ENCODE measurements at regions not wholly inside any gene's neighbourhood (a gene's known extent, or its start where the extent isn't known, plus 50 kb on each side); places are given as distances from the start of the nearest gene placed in this dataset.

- no peak for DNase-seq (ENCODE audit: low read depth)
- TF ChIP-seq CTCF (IDR thresholded peaks at IDR 0.05; ENCODE audit: insufficient read depth, low read depth, low read length, missing control alignments), result no peak
Observed at GRCh38 chrX:14356401-14356800, 172.9 kb upstream of the GLRA2 start.

GRCh38 chrX:14355556-14355955 is 173.8 kb upstream of the GLRA2 start:
- DNase-seq (ENCODE audit: low read depth), result no peak
- TF ChIP-seq CTCF (IDR thresholded peaks at IDR 0.05; ENCODE audit: insufficient read depth, low read depth, low read length, missing control alignments), result no peak

More at GRCh38 chrX:14356401-14356800, 172.9 kb upstream of the GLRA2 start:
- no peak overlapping the region for H3K4me3 ChIP-seq (ENCODE audit: low read depth, low read length)

GRCh38 chrX:14354521-14354920 is 174.8 kb upstream of the GLRA2 start:
- TF ChIP-seq CTCF (IDR thresholded peaks at IDR 0.05; ENCODE audit: insufficient read depth, low read depth, low read length, missing control alignments), result no peak
- no peak overlapping the region for H3K4me3 ChIP-seq (ENCODE audit: low read depth, low read length)
- DNase-seq (ENCODE audit: low read depth), result no peak

More at GRCh38 chrX:14355556-14355955, 173.8 kb upstream of the GLRA2 start:
- H3K4me3 ChIP-seq (ENCODE audit: low read depth, low read length), result no peak overlapping the region

- DNase-seq (ENCODE audit: low read depth), result no peak
- no peak overlapping the region for H3K4me3 ChIP-seq (ENCODE audit: low read depth, low read length)
- TF ChIP-seq CTCF (IDR thresholded peaks at IDR 0.05; ENCODE audit: insufficient read depth, low read depth, low read length, missing control alignments), result no peak
Observed at GRCh38 chrX:14352511-14352910, 176.8 kb upstream of the GLRA2 start.

GRCh38 chrX:14351611-14352303 is 177.6 kb upstream of the GLRA2 start:
- DNase-seq (ENCODE audit: low read depth), result no peak
- TF ChIP-seq CTCF (IDR thresholded peaks at IDR 0.05; ENCODE audit: insufficient read depth, low read depth, low read length, missing control alignments), result no peak
- H3K4me3 ChIP-seq (ENCODE audit: low read depth, low read length), result no peak overlapping the region

- H3K4me3 ChIP-seq (ENCODE audit: low read depth, low read length), result no peak overlapping the region
- TF ChIP-seq CTCF (IDR thresholded peaks at IDR 0.05; ENCODE audit: insufficient read depth, low read depth, low read length, missing control alignments), result no peak
- DNase-seq (ENCODE audit: low read depth), result no peak
Observed at GRCh38 chrX:14347523-14347922, 181.8 kb upstream of the GLRA2 start.
